GM23338 (cell line): ENCODE measurements at regions not wholly inside any gene's neighbourhood (a gene's known extent, or its start where the extent isn't known, plus 50 kb on each side); places are given as distances from the start of the nearest gene placed in this dataset.

ENCODE experiments used
- ATAC-seq: fragments of 200-7000 bp; cut with Tn5 transposase; 3 replicates; pipeline ENCODE4 v1.9.1; 2020
- DNase-seq: peaks from one replicate; pipeline ENCODE4 v3.0.0-alpha.2; 2015; ENCODE audit warnings: low spot score
- H2AFZ ChIP-seq: fragments of 200-600 bp; sonication (generic); 2 replicates; pipeline ENCODE4 v1.8.0; 2016; ENCODE audit warnings: antibody characterized with exemption, mild to moderate bottlenecking, moderate library complexity
- H3F3A ChIP-seq: fragments of 200-600 bp; sonication (generic); replicated peaks from 2 replicates; pipeline ENCODE4 v1.8.0; 2017; ENCODE audit warnings: antibody characterized with exemption, mixed run types, low read depth
- H3K27ac ChIP-seq: fragments of 200-600 bp; sonication (generic); 2 replicates; pipeline ENCODE4 v1.6.1; 2016; ENCODE audit warnings: low read depth
- H3K27me3 ChIP-seq: fragments of 200-600 bp; sonication (generic); 2 replicates; pipeline ENCODE4 v1.8.0; 2016; ENCODE audit warnings: mild to moderate bottlenecking, mixed run types, moderate library complexity; ENCODE audit not compliant: insufficient read depth
- H3K36me3 ChIP-seq: fragments of 200-600 bp; sonication (generic); 2 replicates; pipeline ENCODE4 v1.8.0; 2016; ENCODE audit warnings: mild to moderate bottlenecking; ENCODE audit not compliant: insufficient read depth
- H3K4me1 ChIP-seq: fragments of 200-600 bp; sonication (generic); 2 replicates; pipeline ENCODE4 v1.8.0; 2016; ENCODE audit warnings: mild to moderate bottlenecking, moderate library complexity; ENCODE audit not compliant: insufficient read depth
- H3K4me2 ChIP-seq: fragments of 200-600 bp; sonication (generic); 2 replicates; pipeline ENCODE4 v1.7.1; 2017; ENCODE audit warnings: mixed run types
- H3K4me3 ChIP-seq: fragments of 200-600 bp; sonication (generic); 2 replicates; pipeline ENCODE4 v1.6.1; 2016; ENCODE audit warnings: mixed run types
- H3K79me2 ChIP-seq: fragments of 200-600 bp; sonication (generic); replicated peaks from 2 replicates; pipeline ENCODE4 v1.8.0; 2017; ENCODE audit warnings: mild to moderate bottlenecking; ENCODE audit not compliant: insufficient read depth
- H3K9me2 ChIP-seq: fragments of 200-600 bp; sonication (generic); 2 replicates; pipeline ENCODE4 v1.8.0; 2017; ENCODE audit not compliant: insufficient read depth
- H4K20me1 ChIP-seq: fragments of 200-600 bp; sonication (generic); replicated peaks from 2 replicates; pipeline ENCODE4 v1.8.0; 2017; ENCODE audit warnings: mild to moderate bottlenecking; ENCODE audit not compliant: insufficient read depth
- H3K27ac Mint-ChIP-seq: 2 replicates; pipeline ENCODE4 v1.8.0; 2020; ENCODE audit warnings: inconsistent platforms, mild to moderate bottlenecking, moderate library complexity, mixed read lengths
- H3K27me3 Mint-ChIP-seq: 3 replicates; pipeline ENCODE4 v1.8.0; 2022; ENCODE audit warnings: low read depth, mild to moderate bottlenecking, moderate library complexity, mixed read lengths, inconsistent platforms; ENCODE audit not compliant: insufficient read depth, poor library complexity
- H3K36me3 Mint-ChIP-seq: 3 replicates; pipeline ENCODE4 v1.8.0; 2021; ENCODE audit warnings: low read depth, mild to moderate bottlenecking, inconsistent platforms, moderate library complexity, mixed read lengths
- H3K4me1 Mint-ChIP-seq: 3 replicates; pipeline ENCODE4 v1.8.0; 2020; ENCODE audit warnings: mild to moderate bottlenecking, inconsistent platforms, mixed read lengths
- H3K4me3 Mint-ChIP-seq: 3 replicates; pipeline ENCODE4 v1.8.0; 2021; ENCODE audit warnings: moderate library complexity, mild to moderate bottlenecking, inconsistent platforms, mixed read lengths
- H3K9me3 Mint-ChIP-seq: 3 replicates; pipeline ENCODE4 v1.8.0; 2020; ENCODE audit warnings: moderate library complexity, mild to moderate bottlenecking, inconsistent platforms, mixed read lengths
- CREB1 ChIP-seq: fragments of 250-450 bp; sonication (Bioruptor Pico); IDR thresholded peaks from 2 replicates; pipeline ENCODE4 v1.5.0; 2020; ENCODE audit warnings: low read depth, mild to moderate bottlenecking, moderate library complexity
- EZH2 ChIP-seq: fragments of 200-600 bp; sonication (generic); IDR thresholded peaks from one replicate; pipeline ENCODE4 v1.8.0; 2017; ENCODE audit warnings: antibody characterized with exemption, mild to moderate bottlenecking, low read depth; ENCODE audit not compliant: unreplicated experiment
- EZH2phosphoT487 ChIP-seq: fragments of 200-600 bp; sonication (generic); IDR thresholded peaks from one replicate; pipeline ENCODE4 v1.8.1; 2018; ENCODE audit warnings: antibody characterized with exemption; ENCODE audit not compliant: unreplicated experiment
- JUNB ChIP-seq: IDR thresholded peaks from one replicate; pipeline ENCODE4 v1.6.1; 2016; ENCODE audit warnings: antibody characterized with exemption; ENCODE audit not compliant: unreplicated experiment
- POLR2AphosphoS5 ChIP-seq: IDR thresholded peaks from 2 replicates; pipeline ENCODE4 v1.6.1; 2016; ENCODE audit warnings: antibody characterized with exemption, low read depth
- ZNF331 ChIP-seq: fragments of 250-450 bp; sonication (Bioruptor Pico); IDR thresholded peaks from 2 replicates; pipeline ENCODE4 v1.5.0; 2020; ENCODE audit warnings: low read depth, mild to moderate bottlenecking, moderate library complexity
- ZNF462 ChIP-seq: fragments of 250-450 bp; sonication (Bioruptor Pico); IDR thresholded peaks from 2 replicates; pipeline ENCODE4 v1.5.0; 2020; ENCODE audit warnings: mild to moderate bottlenecking, moderate library complexity

- no peaks in the 10 kb centered on the region for H4K20me1 ChIP-seq
- H3K4me1 Mint-ChIP-seq: peaks cover 12% of the 10 kb centered on the region
- no peaks in the 10 kb centered on the region for H3K27me3 Mint-ChIP-seq
- no peaks in the 10 kb centered on the region for H3K36me3 ChIP-seq
- H3K79me2 ChIP-seq: no peaks in the 10 kb centered on the region
- H2AFZ ChIP-seq: no peak overlapping the region
- H3K36me3 Mint-ChIP-seq: no peaks in the 10 kb centered on the region
- DNase-seq: no peak
- no peaks in the 10 kb centered on the region for H3K9me3 Mint-ChIP-seq
- H3K4me3 Mint-ChIP-seq: no peak overlapping the region
- no peak overlapping the region for H3K27ac Mint-ChIP-seq
- H3K4me2 ChIP-seq: no peak overlapping the region
- no peaks in the 10 kb centered on the region for H3K4me1 ChIP-seq
- no peak for TF ChIP-seq ZNF462 (CRISPR knock-in tag)
- no peak for TF ChIP-seq EZH2phosphoT487
- no peak overlapping the region for H3K4me3 ChIP-seq
- ATAC-seq: no peak
- no peak overlapping the region for H3K27ac ChIP-seq
- H3K9me2 ChIP-seq: no peaks in the 10 kb centered on the region; the same call in 1 of the 2 replicates
- no peaks in the 10 kb centered on the region for H3K27me3 ChIP-seq
- H3F3A ChIP-seq: no peaks in the 10 kb centered on the region
Observed at GRCh38 chr15:35724626-35725025, 178.7 kb upstream of the DPH6 start.

GRCh38 chr15:35725353-35725752, 179.4 kb upstream of the DPH6 start:
- DNase-seq (no peak), ATAC-seq (no peak)
- no peak overlapping the region for H3K4me3 ChIP-seq
- no peak overlapping the region for H3K4me3 Mint-ChIP-seq
- H3K79me2 ChIP-seq: no peaks in the 10 kb centered on the region
- H3K27me3 ChIP-seq: no peaks in the 10 kb centered on the region
- no peaks in the 10 kb centered on the region; the same call in 1 of the 2 replicates for H3K9me2 ChIP-seq
- no peaks in the 10 kb centered on the region for H3F3A ChIP-seq
- no peak overlapping the region for H3K27ac Mint-ChIP-seq
- H3K27me3 Mint-ChIP-seq: no peaks in the 10 kb centered on the region
- H2AFZ ChIP-seq: no peak overlapping the region
- no peak overlapping the region for H3K27ac ChIP-seq
- no peaks in the 10 kb centered on the region for H3K36me3 Mint-ChIP-seq
- peaks cover 12% of the 10 kb centered on the region for H3K4me1 Mint-ChIP-seq
- H3K36me3 ChIP-seq: no peaks in the 10 kb centered on the region
- no peaks in the 10 kb centered on the region for H4K20me1 ChIP-seq
- H3K9me3 Mint-ChIP-seq: no peaks in the 10 kb centered on the region
- H3K4me1 ChIP-seq: no peaks in the 10 kb centered on the region
- H3K4me2 ChIP-seq: no peak overlapping the region
- no peak for TF ChIP-seq ZNF462 (CRISPR knock-in tag)
- TF ChIP-seq CREB1 (CRISPR knock-in tag): no peak
- no peak for TF ChIP-seq JUNB
- no peak for TF ChIP-seq ZNF331
- TF ChIP-seq EZH2phosphoT487: no peak
- no peak for TF ChIP-seq POLR2AphosphoS5
- TF ChIP-seq EZH2: no peak
